ENCODE measurements at regions not wholly inside any gene's neighbourhood (a gene's known extent, or its start where the extent isn't known, plus 50 kb on each side); places are given as distances from the start of the nearest gene placed in this dataset.

- no peak for DNase-seq (ENCODE audit: low spot score)
These were observed 53.8 kb upstream of the CLINT1 start for GRCh38 chr5:157912621-157913325.

- no peak for DNase-seq (ENCODE audit: low spot score)
These were observed 52.6 kb upstream of the CLINT1 start for GRCh38 chr5:157911568-157911967.
